GM23338 (cell line): ENCODE measurements at regions not wholly inside any gene's neighbourhood (a gene's known extent, or its start where the extent isn't known, plus 50 kb on each side); places are given as distances from the start of the nearest gene placed in this dataset.
A peak's percentile ranks its signal among the peaks of the same experiment; 100 is the strongest.

Source experiments
- ATAC-seq: fragments of 200-7000 bp; cut with Tn5 transposase; 3 replicates; pipeline ENCODE4 v1.9.1; 2020
- DNase-seq: peaks from one replicate; pipeline ENCODE4 v3.0.0-alpha.2; 2015; ENCODE audit warnings: low spot score
- H2AFZ ChIP-seq: fragments of 200-600 bp; sonication (generic); 2 replicates; pipeline ENCODE4 v1.8.0; 2016; ENCODE audit warnings: antibody characterized with exemption, mild to moderate bottlenecking, moderate library complexity
- H3F3A ChIP-seq: fragments of 200-600 bp; sonication (generic); replicated peaks from 2 replicates; pipeline ENCODE4 v1.8.0; 2017; ENCODE audit warnings: antibody characterized with exemption, mixed run types, low read depth
- H3K27ac ChIP-seq: fragments of 200-600 bp; sonication (generic); 2 replicates; pipeline ENCODE4 v1.6.1; 2016; ENCODE audit warnings: low read depth
- H3K27me3 ChIP-seq: fragments of 200-600 bp; sonication (generic); 2 replicates; pipeline ENCODE4 v1.8.0; 2016; ENCODE audit warnings: mild to moderate bottlenecking, mixed run types, moderate library complexity; ENCODE audit not compliant: insufficient read depth
- H3K36me3 ChIP-seq: fragments of 200-600 bp; sonication (generic); 2 replicates; pipeline ENCODE4 v1.8.0; 2016; ENCODE audit warnings: mild to moderate bottlenecking; ENCODE audit not compliant: insufficient read depth
- H3K4me1 ChIP-seq: fragments of 200-600 bp; sonication (generic); 2 replicates; pipeline ENCODE4 v1.8.0; 2016; ENCODE audit warnings: mild to moderate bottlenecking, moderate library complexity; ENCODE audit not compliant: insufficient read depth
- H3K4me2 ChIP-seq: fragments of 200-600 bp; sonication (generic); 2 replicates; pipeline ENCODE4 v1.7.1; 2017; ENCODE audit warnings: mixed run types
- H3K4me3 ChIP-seq: fragments of 200-600 bp; sonication (generic); 2 replicates; pipeline ENCODE4 v1.6.1; 2016; ENCODE audit warnings: mixed run types
- H3K79me2 ChIP-seq: fragments of 200-600 bp; sonication (generic); replicated peaks from 2 replicates; pipeline ENCODE4 v1.8.0; 2017; ENCODE audit warnings: mild to moderate bottlenecking; ENCODE audit not compliant: insufficient read depth
- H3K9me2 ChIP-seq: fragments of 200-600 bp; sonication (generic); 2 replicates; pipeline ENCODE4 v1.8.0; 2017; ENCODE audit not compliant: insufficient read depth
- H4K20me1 ChIP-seq: fragments of 200-600 bp; sonication (generic); replicated peaks from 2 replicates; pipeline ENCODE4 v1.8.0; 2017; ENCODE audit warnings: mild to moderate bottlenecking; ENCODE audit not compliant: insufficient read depth
- H3K27ac Mint-ChIP-seq: 2 replicates; pipeline ENCODE4 v1.8.0; 2020; ENCODE audit warnings: inconsistent platforms, mild to moderate bottlenecking, moderate library complexity, mixed read lengths
- H3K27me3 Mint-ChIP-seq: 3 replicates; pipeline ENCODE4 v1.8.0; 2022; ENCODE audit warnings: low read depth, mild to moderate bottlenecking, moderate library complexity, mixed read lengths, inconsistent platforms; ENCODE audit not compliant: insufficient read depth, poor library complexity
- H3K36me3 Mint-ChIP-seq: 3 replicates; pipeline ENCODE4 v1.8.0; 2021; ENCODE audit warnings: low read depth, mild to moderate bottlenecking, inconsistent platforms, moderate library complexity, mixed read lengths
- H3K4me1 Mint-ChIP-seq: 3 replicates; pipeline ENCODE4 v1.8.0; 2020; ENCODE audit warnings: mild to moderate bottlenecking, inconsistent platforms, mixed read lengths
- H3K4me3 Mint-ChIP-seq: 3 replicates; pipeline ENCODE4 v1.8.0; 2021; ENCODE audit warnings: moderate library complexity, mild to moderate bottlenecking, inconsistent platforms, mixed read lengths
- H3K9me3 Mint-ChIP-seq: 3 replicates; pipeline ENCODE4 v1.8.0; 2020; ENCODE audit warnings: moderate library complexity, mild to moderate bottlenecking, inconsistent platforms, mixed read lengths
- CREB1 ChIP-seq: fragments of 250-450 bp; sonication (Bioruptor Pico); IDR thresholded peaks from 2 replicates; pipeline ENCODE4 v1.5.0; 2020; ENCODE audit warnings: low read depth, mild to moderate bottlenecking, moderate library complexity
- EZH2 ChIP-seq: fragments of 200-600 bp; sonication (generic); IDR thresholded peaks from one replicate; pipeline ENCODE4 v1.8.0; 2017; ENCODE audit warnings: antibody characterized with exemption, mild to moderate bottlenecking, low read depth; ENCODE audit not compliant: unreplicated experiment
- EZH2phosphoT487 ChIP-seq: fragments of 200-600 bp; sonication (generic); IDR thresholded peaks from one replicate; pipeline ENCODE4 v1.8.1; 2018; ENCODE audit warnings: antibody characterized with exemption; ENCODE audit not compliant: unreplicated experiment
- NANOG ChIP-seq: IDR thresholded peaks from 2 replicates; pipeline ENCODE4 v1.6.1; 2016; ENCODE audit warnings: antibody characterized with exemption, borderline replicate concordance
- POLR2AphosphoS5 ChIP-seq: IDR thresholded peaks from 2 replicates; pipeline ENCODE4 v1.6.1; 2016; ENCODE audit warnings: antibody characterized with exemption, low read depth
- STAT1 ChIP-seq: IDR thresholded peaks from one replicate; pipeline ENCODE4 v1.6.1; 2016; ENCODE audit warnings: antibody characterized with exemption; ENCODE audit not compliant: unreplicated experiment
- ZNF114 ChIP-seq: fragments of 250-450 bp; sonication (Bioruptor Pico); IDR thresholded peaks from 2 replicates; pipeline ENCODE4 v1.5.0; 2020; ENCODE audit warnings: mild to moderate bottlenecking, moderate library complexity
- ZNF331 ChIP-seq: fragments of 250-450 bp; sonication (Bioruptor Pico); IDR thresholded peaks from 2 replicates; pipeline ENCODE4 v1.5.0; 2020; ENCODE audit warnings: low read depth, mild to moderate bottlenecking, moderate library complexity
- TF ChIP-seq, protein P1 (sequence below): IDR thresholded peaks from 2 replicates; pipeline ENCODE4 v1.6.1; 2016; ENCODE audit warnings: antibody characterized with exemption
- TF ChIP-seq, protein P2 (sequence below): IDR thresholded peaks from one replicate; pipeline ENCODE4 v1.6.1; 2018; ENCODE audit warnings: antibody characterized with exemption; ENCODE audit not compliant: unreplicated experiment

DNA sequence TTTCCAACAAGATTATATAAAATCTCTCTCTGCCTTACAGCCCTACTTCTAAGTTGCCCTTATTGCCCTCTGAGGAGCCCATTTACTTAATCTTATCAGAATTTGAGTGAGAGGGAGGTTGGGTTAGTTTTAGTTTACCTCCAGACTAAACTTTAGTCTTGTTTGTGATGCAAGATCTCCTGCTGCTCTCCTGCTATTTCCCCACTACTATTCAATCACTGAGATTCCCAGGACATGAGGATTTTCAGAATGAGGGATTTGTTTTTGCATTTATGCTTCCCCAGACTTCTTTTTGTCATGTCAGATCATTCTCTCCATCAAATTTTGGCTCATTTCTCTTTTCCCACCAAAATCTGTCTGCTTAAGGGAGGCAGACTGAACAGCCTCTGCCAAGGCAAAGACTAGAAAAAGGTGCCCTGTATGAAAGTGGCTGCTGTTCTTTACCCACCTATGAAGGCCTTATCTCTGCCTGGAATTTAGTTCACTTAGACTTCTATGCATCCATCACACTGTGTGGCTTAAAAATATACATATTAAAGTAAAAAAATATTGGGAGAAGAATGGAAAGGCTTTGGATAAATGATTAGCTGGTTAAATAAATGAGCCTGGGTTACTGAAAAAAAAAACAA, 401.3 kb downstream of the PID1 start:
- H3K4me3 Mint-ChIP-seq: no peak overlapping the region
- peaks cover 8% of the 10 kb centered on the region for H3K9me3 Mint-ChIP-seq
- Histone ChIP-seq H3K9me2 (no peaks in the 10 kb centered on the region), H3K27ac (no peak overlapping the region), H3K4me2 (peak overlapping the region; percentile 34; the same call in 1 of the 2 replicates), H3K36me3 (no peaks in the 10 kb centered on the region), H3K4me1 (peaks cover 11% of the 10 kb centered on the region; the same call in 1 of the 2 replicates), H3K4me3 (no peak overlapping the region), H3F3A (no peaks in the 10 kb centered on the region), H3K79me2 (no peaks in the 10 kb centered on the region), H3K27me3 (no peaks in the 10 kb centered on the region), H2AFZ (no peak overlapping the region), H4K20me1 (no peaks in the 10 kb centered on the region)
- TF ChIP-seq NANOG: no peak
- TF ChIP-seq ZNF114 (CRISPR knock-in tag): no peak
- no peak for TF ChIP-seq ZNF331 (CRISPR knock-in tag)
- TF ChIP-seq, protein P1, sequence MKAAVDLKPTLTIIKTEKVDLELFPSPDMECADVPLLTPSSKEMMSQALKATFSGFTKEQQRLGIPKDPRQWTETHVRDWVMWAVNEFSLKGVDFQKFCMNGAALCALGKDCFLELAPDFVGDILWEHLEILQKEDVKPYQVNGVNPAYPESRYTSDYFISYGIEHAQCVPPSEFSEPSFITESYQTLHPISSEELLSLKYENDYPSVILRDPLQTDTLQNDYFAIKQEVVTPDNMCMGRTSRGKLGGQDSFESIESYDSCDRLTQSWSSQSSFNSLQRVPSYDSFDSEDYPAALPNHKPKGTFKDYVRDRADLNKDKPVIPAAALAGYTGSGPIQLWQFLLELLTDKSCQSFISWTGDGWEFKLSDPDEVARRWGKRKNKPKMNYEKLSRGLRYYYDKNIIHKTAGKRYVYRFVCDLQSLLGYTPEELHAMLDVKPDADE: no peak
- no peak for TF ChIP-seq STAT1
- TF ChIP-seq CREB1: no peak
- TF ChIP-seq, protein P2, sequence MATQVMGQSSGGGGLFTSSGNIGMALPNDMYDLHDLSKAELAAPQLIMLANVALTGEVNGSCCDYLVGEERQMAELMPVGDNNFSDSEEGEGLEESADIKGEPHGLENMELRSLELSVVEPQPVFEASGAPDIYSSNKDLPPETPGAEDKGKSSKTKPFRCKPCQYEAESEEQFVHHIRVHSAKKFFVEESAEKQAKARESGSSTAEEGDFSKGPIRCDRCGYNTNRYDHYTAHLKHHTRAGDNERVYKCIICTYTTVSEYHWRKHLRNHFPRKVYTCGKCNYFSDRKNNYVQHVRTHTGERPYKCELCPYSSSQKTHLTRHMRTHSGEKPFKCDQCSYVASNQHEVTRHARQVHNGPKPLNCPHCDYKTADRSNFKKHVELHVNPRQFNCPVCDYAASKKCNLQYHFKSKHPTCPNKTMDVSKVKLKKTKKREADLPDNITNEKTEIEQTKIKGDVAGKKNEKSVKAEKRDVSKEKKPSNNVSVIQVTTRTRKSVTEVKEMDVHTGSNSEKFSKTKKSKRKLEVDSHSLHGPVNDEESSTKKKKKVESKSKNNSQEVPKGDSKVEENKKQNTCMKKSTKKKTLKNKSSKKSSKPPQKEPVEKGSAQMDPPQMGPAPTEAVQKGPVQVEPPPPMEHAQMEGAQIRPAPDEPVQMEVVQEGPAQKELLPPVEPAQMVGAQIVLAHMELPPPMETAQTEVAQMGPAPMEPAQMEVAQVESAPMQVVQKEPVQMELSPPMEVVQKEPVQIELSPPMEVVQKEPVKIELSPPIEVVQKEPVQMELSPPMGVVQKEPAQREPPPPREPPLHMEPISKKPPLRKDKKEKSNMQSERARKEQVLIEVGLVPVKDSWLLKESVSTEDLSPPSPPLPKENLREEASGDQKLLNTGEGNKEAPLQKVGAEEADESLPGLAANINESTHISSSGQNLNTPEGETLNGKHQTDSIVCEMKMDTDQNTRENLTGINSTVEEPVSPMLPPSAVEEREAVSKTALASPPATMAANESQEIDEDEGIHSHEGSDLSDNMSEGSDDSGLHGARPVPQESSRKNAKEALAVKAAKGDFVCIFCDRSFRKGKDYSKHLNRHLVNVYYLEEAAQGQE: no peak
- ATAC-seq: peak; percentile 82
- peaks cover 16% of the 10 kb centered on the region for H3K4me1 Mint-ChIP-seq
- no peaks in the 10 kb centered on the region for H3K27me3 Mint-ChIP-seq
- peak overlapping the region; percentile 16 for H3K27ac Mint-ChIP-seq
- peaks cover 9% of the 10 kb centered on the region for H3K36me3 Mint-ChIP-seq
- peak; percentile 44 for DNase-seq

DNA sequence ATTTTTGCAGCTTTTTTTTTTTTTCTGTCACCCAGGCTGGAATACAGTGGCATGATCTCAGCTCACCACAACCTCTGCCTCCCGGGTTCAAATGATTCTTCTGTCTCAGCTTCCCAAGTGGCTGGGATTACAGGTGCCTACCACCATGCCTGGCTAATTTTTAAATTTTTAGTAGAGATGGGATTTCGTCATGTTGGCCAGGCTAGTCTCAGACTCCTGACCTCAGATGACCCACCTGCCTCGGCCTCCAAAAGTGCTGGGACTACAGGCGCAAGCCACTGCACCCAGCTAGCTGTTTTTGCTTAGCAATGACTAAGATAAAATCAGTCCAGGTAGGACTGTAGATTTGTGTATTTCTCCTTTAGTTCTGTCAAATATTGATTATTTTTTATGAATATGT, 403.7 kb downstream of the PID1 start:
- H3K4me3 ChIP-seq: no peak overlapping the region
- H3K4me1 ChIP-seq: peaks cover 11% of the 10 kb centered on the region; the same call in 1 of the 2 replicates
- H3K27me3 ChIP-seq: no peaks in the 10 kb centered on the region
- Mint-ChIP-seq H3K36me3 (peaks cover 9% of the 10 kb centered on the region), H3K27me3 (no peaks in the 10 kb centered on the region), H3K4me3 (no peak overlapping the region), H3K4me1 (peaks cover 16% of the 10 kb centered on the region), H3K27ac (no peak overlapping the region), H3K9me3 (peaks cover 8% of the 10 kb centered on the region)
- H3K9me2 ChIP-seq: no peaks in the 10 kb centered on the region
- no peaks in the 10 kb centered on the region for H3K79me2 ChIP-seq
- H2AFZ ChIP-seq: no peak overlapping the region
- H3K4me2 ChIP-seq: no peak overlapping the region
- no peaks in the 10 kb centered on the region for H3K36me3 ChIP-seq
- H3K27ac ChIP-seq: no peak overlapping the region
- DNase-seq (no peak), ATAC-seq (no peak)
- no peaks in the 10 kb centered on the region for H3F3A ChIP-seq
- no peaks in the 10 kb centered on the region for H4K20me1 ChIP-seq
- TF ChIP-seq CREB1: no peak
- TF ChIP-seq NANOG: no peak
- no peak for TF ChIP-seq EZH2
- no peak for TF ChIP-seq ZNF114 (CRISPR knock-in tag)
- TF ChIP-seq STAT1: no peak
- no peak for TF ChIP-seq EZH2phosphoT487
- TF ChIP-seq ZNF331 (CRISPR knock-in tag): no peak
- TF ChIP-seq, protein P2: no peak
- no peak for TF ChIP-seq POLR2AphosphoS5
